HCT116 (cell line): ENCODE measurements at regions not wholly inside any gene's neighbourhood (a gene's known extent, or its start where the extent isn't known, plus 50 kb on each side); places are given as distances from the start of the nearest gene placed in this dataset.

ENCODE experiments used
- ATAC-seq: fragments of 200-7000 bp; cut with Tn5 transposase; 2 replicates; pipeline ENCODE4 v1.9.1; 2020; ENCODE audit warnings: mild to moderate bottlenecking, moderate library complexity
- BruUV-seq: library from RNA; stranded (reverse); fragments of 400-500 nt; replicated peaks from 2 replicates; lab custom pipeline; 2021; lab: Mats Ljungman, UMichigan
- CTCF ChIA-PET: fragments of 300-600 bp; sonication (Branson Sonifier 250); formaldehyde crosslinking; loops from one replicate; lab custom pipeline; 2021; ENCODE audit warnings: antibody characterized with exemption; lab: Charles Lee
- POLR2A ChIA-PET: fragments of 300-600, 350-600 bp; sonication (Branson Sonifier 250); formaldehyde crosslinking; loops from one replicate; lab custom pipeline; 2021; ENCODE audit warnings: antibody characterized with exemption; lab: Charles Lee
- RAD21 ChIA-PET, 2 experiments: fragments of 300-600 bp; sonication (Branson Sonifier 250); formaldehyde crosslinking; loops; one replicate each; lab custom pipeline; 2023; ENCODE audit warnings: low total read pairs in 2 of 2; ENCODE audit not compliant: uncharacterized antibody in 2 of 2, unreplicated experiment in 2 of 2, low non-redundant PET in 1 of 2; lab: Charles Lee
- DNase-seq: peaks from one replicate; pipeline ENCODE4 v3.0.0-alpha.2; 2010; ENCODE audit warnings: low read depth, low spot score
- H2AFZ ChIP-seq: fragments of 200-600 bp; shearing (Covaris generic), sonication (generic); 2 replicates; pipeline ENCODE4 v1.6.1; 2017; ENCODE audit warnings: low read depth, mixed run types, mixed read lengths, antibody characterized with exemption, low read length; ENCODE audit not compliant: poor library complexity, severe bottlenecking
- H3K27ac ChIP-seq: 2 replicates; pipeline ENCODE4 v1.5.1; 2012; ENCODE audit warnings: low read depth, low read length
- H3K27me3 ChIP-seq: fragments of 200-600 bp; sonication (generic); 2 replicates; pipeline ENCODE4 v1.6.1; 2016; ENCODE audit warnings: mixed run types, low read length, mixed read lengths; ENCODE audit not compliant: insufficient read depth
- H3K36me3 ChIP-seq, 2 experiments: fragments of 200-500 bp in 1 of 2; fragments of 200-600 bp in 1 of 2; sonication (Bioruptor generic) in 1 of 2; sonication (generic) in 1 of 2; 2 replicates each; pipeline versions ENCODE4 v1.5.1 to v1.6.1; 2014 to 2016; ENCODE audit warnings: low read length in 2 of 2, inconsistent platforms in 1 of 2, mixed read lengths in 1 of 2, mixed run types in 1 of 2; ENCODE audit not compliant: insufficient read depth in 2 of 2, control insufficient read depth in 1 of 2
- H3K4me1 ChIP-seq, 2 experiments: fragments of 200-600 bp in 1 of 2; sonication (generic) in 1 of 2; 2 replicates each; pipeline versions ENCODE4 v1.5.1 to v1.6.1; 2012 to 2017; ENCODE audit warnings: low read length in 2 of 2, inconsistent platforms in 1 of 2, mild to moderate bottlenecking in 1 of 2, mixed read lengths in 1 of 2, mixed run types in 1 of 2, moderate library complexity in 1 of 2; ENCODE audit not compliant: insufficient read depth in 2 of 2, control insufficient read depth in 1 of 2
- H3K4me2 ChIP-seq: fragments of 200-600 bp; sonication (generic); 2 replicates; pipeline ENCODE4 v1.6.1; 2017; ENCODE audit warnings: mixed run types, low read length, mixed read lengths
- H3K4me3 ChIP-seq, 2 experiments: fragments of 200-600 bp in 1 of 2; sonication (generic) in 1 of 2; replicated peaks in 1 of 2; 2 replicates each; pipeline ENCODE4 v1.5.1; 2011 to 2016; ENCODE audit warnings: low read length in 2 of 2, control low read depth in 1 of 2, low read depth in 1 of 2, mild to moderate bottlenecking in 1 of 2, mixed read lengths in 1 of 2, mixed run types in 1 of 2
- H3K79me2 ChIP-seq: fragments of 200-600 bp; sonication (generic); 2 replicates; pipeline ENCODE4 v1.6.1; 2017; ENCODE audit warnings: mild to moderate bottlenecking, mixed run types, low read length, moderate library complexity, mixed read lengths; ENCODE audit not compliant: insufficient read depth
- H3K9ac ChIP-seq: fragments of 200-600 bp; sonication (generic); 2 replicates; pipeline ENCODE4 v1.6.1; 2016; ENCODE audit warnings: low read length, mixed read lengths
- H3K9me2 ChIP-seq: fragments of 200-600 bp; sonication (generic), shearing (Covaris generic); 2 replicates; pipeline ENCODE4 v1.6.1; 2017; ENCODE audit warnings: mixed run types, mild to moderate bottlenecking, moderate library complexity; ENCODE audit not compliant: insufficient read depth
- H3K9me3 ChIP-seq, 2 experiments: fragments of 200-500 bp in 1 of 2; fragments of 200-600 bp in 1 of 2; sonication (Bioruptor generic) in 1 of 2; sonication (generic) in 1 of 2; 2 replicates each; pipeline ENCODE4 v1.6.1; 2014 to 2017; ENCODE audit warnings: low read length in 2 of 2, mixed read lengths in 2 of 2, inconsistent platforms in 1 of 2, low read depth in 1 of 2, mild to moderate bottlenecking in 1 of 2, mixed run types in 1 of 2, moderate library complexity in 1 of 2; ENCODE audit not compliant: control insufficient read depth in 1 of 2, insufficient read depth in 1 of 2
- H4K20me1 ChIP-seq: fragments of 200-600 bp; sonication (generic), shearing (Covaris generic); 2 replicates; pipeline ENCODE4 v1.6.1; 2017; ENCODE audit warnings: mixed run types, mild to moderate bottlenecking, moderate library complexity; ENCODE audit not compliant: insufficient read depth
- ATF3 ChIP-seq: IDR thresholded peaks from 2 replicates; pipeline ENCODE4 v1.6.1; 2012
- CEBPB ChIP-seq: IDR thresholded peaks from 2 replicates; pipeline ENCODE4 v1.6.1; 2012; ENCODE audit warnings: low read depth
- JUND ChIP-seq: IDR thresholded peaks from 2 replicates; pipeline ENCODE4 v1.6.1; 2012
- POLR2AphosphoS5 ChIP-seq: IDR thresholded peaks from 2 replicates; pipeline ENCODE4 v1.6.1; 2011; ENCODE audit warnings: mild to moderate bottlenecking, low read depth, low read length, moderate library complexity
- REST ChIP-seq: IDR thresholded peaks from 2 replicates; pipeline ENCODE4 v1.6.1; 2012; ENCODE audit warnings: low read depth
- SP1 ChIP-seq: IDR thresholded peaks from 2 replicates; pipeline ENCODE4 v1.6.1; 2012; ENCODE audit warnings: low read depth
- SRF ChIP-seq: IDR thresholded peaks from 2 replicates; pipeline ENCODE4 v1.6.1; 2012; ENCODE audit warnings: low read depth
- intact Hi-C: fragments of 100-400 bp; cut with micrococcal nuclease; formaldehyde crosslinking; loops from 2 replicates; pipeline ENCODE4 v1.10.0; 2022

- ChIA-PET POLR2A (no interaction called here), RAD21 (no interaction called here), CTCF (interaction anchor here (0.6 kb wide), 1 partner anchor 351 kb away, joined by 6 read pairs; no protein-coding TSS in a partner anchor)
- Histone ChIP-seq H3K79me2 (no peaks in the 10 kb centered on the region), H4K20me1 (no peaks in the 10 kb centered on the region), H3K36me3 (no peaks in the 10 kb centered on the region), H3K9me2 (no peaks in the 10 kb centered on the region), H3K4me1 (peaks cover 0 to 4% of the 10 kb centered on the region in 2 experiments; a peak in 1 of 4 replicates), H3K4me2 (no peak overlapping the region), H3K27me3 (no peaks in the 10 kb centered on the region), H3K9ac (no peak overlapping the region), H3K9me3 (no peaks in the 10 kb centered on the region), H3K27ac (no peak overlapping the region), H3K4me3 (no peak overlapping the region), H2AFZ (no peak overlapping the region)
- ATAC-seq (peak; percentile 4; the same call in 1 of the 2 replicates), DNase-seq (no peak)
- TF ChIP-seq SRF (no peak), SP1 (no peak), POLR2AphosphoS5 (no peak), ATF3 (no peak)
- BruUV-seq, result no TSS peak
- intact Hi-C loops, result no loop called here
Measured at GRCh38 chr18:23386317-23386716, 66.8 kb upstream of the RIOK3 start.

GRCh38 chr18:23387265-23387664, 65.8 kb upstream of the RIOK3 start:
- Histone ChIP-seq H4K20me1 (no peaks in the 10 kb centered on the region), H3K27ac (no peak overlapping the region), H3K4me1 (peaks cover 0 to 4% of the 10 kb centered on the region in 2 experiments; a peak in 1 of 4 replicates), H3K27me3 (no peaks in the 10 kb centered on the region), H3K79me2 (no peaks in the 10 kb centered on the region), H3K9me3 (no peaks in the 10 kb centered on the region), H2AFZ (no peak overlapping the region), H3K4me2 (no peak overlapping the region), H3K4me3 (no peak overlapping the region), H3K9ac (no peak overlapping the region), H3K36me3 (no peaks in the 10 kb centered on the region), H3K9me2 (no peaks in the 10 kb centered on the region)
- no peak for DNase-seq
- ChIA-PET POLR2A (no interaction called here), CTCF (interaction anchor here (2.5 kb wide), 1 partner anchor 8 kb away, joined by 9 read pairs; no protein-coding TSS in a partner anchor), RAD21 (no interaction called here)
- ATAC-seq, result no peak
- TF ChIP-seq REST, result no peak
- no peak for TF ChIP-seq POLR2AphosphoS5
- TF ChIP-seq JUND, result no peak
- no peak for TF ChIP-seq CEBPB
- BruUV-seq, result no TSS peak
- intact Hi-C loops, result no loop called here
